Endothelial cell of umbilical vein (primary cell): ENCODE measurements at regions not wholly inside any gene's neighbourhood (a gene's known extent, or its start where the extent isn't known, plus 50 kb on each side); places are given as distances from the start of the nearest gene placed in this dataset.

Source experiments
- BruUV-seq: library from RNA; stranded (reverse); fragments of 400-500 nt; replicated peaks from 2 replicates; lab custom pipeline; 2021; lab: Mats Ljungman, UMichigan
- CTCF ChIA-PET: fragments of 300-600, 350-600 bp; sonication (Branson Sonifier 250); formaldehyde crosslinking; loops from one replicate; lab custom pipeline; 2021; ENCODE audit warnings: antibody characterized with exemption, inconsistent platforms; lab: Charles Lee
- POLR2A ChIA-PET: fragments of 300-600, 350-600 bp; sonication (Branson Sonifier 250); formaldehyde crosslinking; loops from one replicate; lab custom pipeline; 2021; ENCODE audit warnings: antibody characterized with exemption, inconsistent platforms; lab: Charles Lee
- DNase-seq: peaks from one replicate; pipeline ENCODE4 v3.0.0-alpha.2; 2011; ENCODE audit warnings: low read depth, low spot score
- FAIRE-seq: peaks from 2 replicates; lab custom pipeline; 2011; peaks lifted over from hg19 to GRCh38; lab: Jason Lieb, UNC
- H2AFZ ChIP-seq: 2 replicates; pipeline ENCODE4 v1.6.0; 2012; ENCODE audit warnings: low read depth, low read length, control low read depth, inconsistent platforms
- H3K27ac ChIP-seq: 2 replicates; pipeline ENCODE4 v1.5.1; 2011; ENCODE audit warnings: low read depth, mild to moderate bottlenecking, control low read depth, low read length, moderate library complexity; ENCODE audit not compliant: insufficient read depth
- H3K27me3 ChIP-seq, 2 experiments: 2 replicates each; pipeline versions ENCODE4 v1.6.0 to v1.6.1; 2011; ENCODE audit warnings: low read length in 2 of 2, mixed read lengths in 1 of 2; ENCODE audit not compliant: control insufficient read depth in 2 of 2, insufficient read depth in 2 of 2
- H3K36me3 ChIP-seq, 2 experiments: 2 replicates in 1 of 2; 3 replicates in 1 of 2; pipeline ENCODE4 v1.5.1; 2011; ENCODE audit warnings: low read length in 2 of 2, mild to moderate bottlenecking in 1 of 2, moderate library complexity in 1 of 2; ENCODE audit not compliant: control insufficient read depth in 2 of 2, insufficient read depth in 2 of 2; ENCODE audit errors: extremely low read depth in 1 of 2
- H3K4me1 ChIP-seq: 3 replicates; pipeline ENCODE4 v1.5.1; 2011; ENCODE audit warnings: mild to moderate bottlenecking, low read length; ENCODE audit not compliant: control insufficient read depth, insufficient read depth; ENCODE audit errors: extremely low read depth
- H3K4me2 ChIP-seq: 2 replicates; pipeline ENCODE4 v1.6.1; 2011; ENCODE audit warnings: low read length, control low read depth, mixed read lengths; ENCODE audit not compliant: insufficient read depth
- H3K4me3 ChIP-seq, 3 experiments: fragments of 200-600 bp in 1 of 3; sonication (generic), shearing (Covaris generic) in 1 of 3; replicated peaks in 1 of 3; 2 replicates each; pipeline ENCODE4 v1.5.1; 2011 to 2016; ENCODE audit warnings: control low read depth in 3 of 3, low read length in 3 of 3, mild to moderate bottlenecking in 2 of 3, inconsistent platforms in 1 of 3, low read depth in 1 of 3, moderate library complexity in 1 of 3; ENCODE audit not compliant: insufficient read depth in 1 of 3
- H3K79me2 ChIP-seq: 2 replicates; pipeline ENCODE4 v1.6.0; 2012; ENCODE audit warnings: low read length, inconsistent platforms; ENCODE audit not compliant: control insufficient read depth, insufficient read depth
- H3K9ac ChIP-seq: replicated peaks from 2 replicates; pipeline ENCODE3; 2011; ENCODE audit warnings: low read length, control low read depth; ENCODE audit not compliant: insufficient read depth; ENCODE audit errors: extremely low read depth
- H3K9me1 ChIP-seq: replicated peaks from 3 replicates; pipeline ENCODE4 v1.6.0; 2011; ENCODE audit warnings: mild to moderate bottlenecking, low read length; ENCODE audit not compliant: control insufficient read depth, insufficient read depth; ENCODE audit errors: extremely low read depth
- H3K9me3 ChIP-seq: replicated peaks from 2 replicates; pipeline ENCODE4 v1.5.1; 2012; ENCODE audit warnings: low read length, inconsistent platforms; ENCODE audit not compliant: control insufficient read depth, insufficient read depth
- H4K20me1 ChIP-seq: replicated peaks from 2 replicates; pipeline ENCODE3; 2011; ENCODE audit warnings: mild to moderate bottlenecking, low read length; ENCODE audit not compliant: control insufficient read depth, insufficient read depth; ENCODE audit errors: extremely low read depth
- EZH2 ChIP-seq: IDR thresholded peaks from 2 replicates; pipeline ENCODE4 v1.6.1; 2012; ENCODE audit warnings: borderline replicate concordance, low read depth, mild to moderate bottlenecking, moderate library complexity, low read length, inconsistent platforms; ENCODE audit not compliant: severe bottlenecking
- FOS ChIP-seq: IDR thresholded peaks from 2 replicates; pipeline ENCODE4 v1.6.1; 2011; ENCODE audit warnings: mild to moderate bottlenecking, low read length, moderate library complexity, borderline replicate concordance; ENCODE audit not compliant: insufficient read depth
- GATA2 ChIP-seq: IDR thresholded peaks from 2 replicates; pipeline ENCODE4 v1.7.0; 2011; ENCODE audit warnings: low read depth, mild to moderate bottlenecking, moderate library complexity, mixed read lengths, low read length; ENCODE audit not compliant: insufficient read length, insufficient read depth
- JUN ChIP-seq: IDR thresholded peaks from 2 replicates; pipeline ENCODE4 v1.6.1; 2011; ENCODE audit warnings: borderline replicate concordance, low read depth; ENCODE audit not compliant: insufficient read length, insufficient read depth
- MAX ChIP-seq: IDR thresholded peaks from 2 replicates; pipeline ENCODE4 v1.6.1; 2011; ENCODE audit not compliant: insufficient read depth, insufficient read length
- MYC ChIP-seq: IDR thresholded peaks from one replicate; pipeline ENCODE4 v1.6.1; 2011; ENCODE audit warnings: mild to moderate bottlenecking, low read depth, low read length
- POLR2A ChIP-seq: IDR thresholded peaks from 2 replicates; pipeline ENCODE4 v1.6.1; 2012; ENCODE audit warnings: low read depth, mild to moderate bottlenecking, control low read depth, low read length
- POLR2AphosphoS5 ChIP-seq: IDR thresholded peaks from 2 replicates; pipeline ENCODE4 v1.6.1; 2012; ENCODE audit warnings: low read depth, mild to moderate bottlenecking, control low read depth, low read length, moderate library complexity; ENCODE audit not compliant: insufficient read depth
- dilution Hi-C: fragments of 300-500 bp; cut with MboI; formaldehyde crosslinking; loops from one replicate; pipeline ENCODE4 v1.15.0; 2019; ENCODE audit warnings: low sequenced_read_pairs; ENCODE audit not compliant: extremely low pct_ligation_motif_present
- intact Hi-C: fragments of 100-400 bp; cut with micrococcal nuclease; formaldehyde crosslinking; loops from one replicate; pipeline ENCODE4 v1.10.0; 2022
- TF ChIP-seq, protein P1 (sequence below), 2 donors: IDR thresholded peaks; 1 replicate in 1 of 2; 2 replicates in 1 of 2; pipeline ENCODE4 v1.5.1; 2011; ENCODE audit warnings: low read length in 2 of 2, mild to moderate bottlenecking in 2 of 2, moderate library complexity in 2 of 2, control low read depth in 1 of 2, inconsistent platforms in 1 of 2, low read depth in 1 of 2; ENCODE audit not compliant: insufficient read depth in 1 of 2; ENCODE audit errors: extremely low read depth in 1 of 2

DNA sequence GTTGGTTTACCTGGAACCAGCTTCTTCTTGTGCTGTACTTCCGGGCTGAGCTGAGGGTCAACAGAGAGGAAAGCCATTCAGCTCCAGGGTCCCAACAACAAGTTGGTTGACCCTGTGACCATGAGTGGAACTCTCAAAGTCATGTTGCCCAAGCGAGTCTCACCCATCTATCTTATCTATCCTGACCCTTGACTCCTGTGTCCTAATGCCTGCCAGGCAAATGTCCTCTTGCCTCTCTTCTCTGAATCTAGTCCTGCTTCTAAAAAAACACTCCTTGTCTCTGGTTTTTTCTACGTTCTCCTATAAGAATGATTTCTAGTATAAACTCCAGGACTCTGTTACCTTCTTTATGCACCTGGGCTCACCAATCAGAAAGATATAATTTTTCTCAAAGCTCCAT lies 1547.6 kb downstream of the NLGN4Y start:
- intact Hi-C loops (no loop called here), dilution Hi-C loops (no loop called here)
- no peak for FAIRE-seq
- H3K4me2 ChIP-seq, result no peak overlapping the region
- no peak for DNase-seq
- H3K9ac ChIP-seq, result no peak overlapping the region
- H3K9me3 ChIP-seq, result no peaks in the 10 kb centered on the region
- CTCF ChIA-PET, result no interaction called here
- POLR2A ChIA-PET, result no interaction called here
- TF ChIP-seq EZH2, result no peak
- TF ChIP-seq, protein P1, sequence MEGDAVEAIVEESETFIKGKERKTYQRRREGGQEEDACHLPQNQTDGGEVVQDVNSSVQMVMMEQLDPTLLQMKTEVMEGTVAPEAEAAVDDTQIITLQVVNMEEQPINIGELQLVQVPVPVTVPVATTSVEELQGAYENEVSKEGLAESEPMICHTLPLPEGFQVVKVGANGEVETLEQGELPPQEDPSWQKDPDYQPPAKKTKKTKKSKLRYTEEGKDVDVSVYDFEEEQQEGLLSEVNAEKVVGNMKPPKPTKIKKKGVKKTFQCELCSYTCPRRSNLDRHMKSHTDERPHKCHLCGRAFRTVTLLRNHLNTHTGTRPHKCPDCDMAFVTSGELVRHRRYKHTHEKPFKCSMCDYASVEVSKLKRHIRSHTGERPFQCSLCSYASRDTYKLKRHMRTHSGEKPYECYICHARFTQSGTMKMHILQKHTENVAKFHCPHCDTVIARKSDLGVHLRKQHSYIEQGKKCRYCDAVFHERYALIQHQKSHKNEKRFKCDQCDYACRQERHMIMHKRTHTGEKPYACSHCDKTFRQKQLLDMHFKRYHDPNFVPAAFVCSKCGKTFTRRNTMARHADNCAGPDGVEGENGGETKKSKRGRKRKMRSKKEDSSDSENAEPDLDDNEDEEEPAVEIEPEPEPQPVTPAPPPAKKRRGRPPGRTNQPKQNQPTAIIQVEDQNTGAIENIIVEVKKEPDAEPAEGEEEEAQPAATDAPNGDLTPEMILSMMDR (IDR thresholded peaks at IDR 0.05; ENCODE audit: extremely low read depth in 1 of 2, insufficient read depth in 1 of 2, low read depth in 1 of 2, low read length in 2 of 2), result no peak
- TF ChIP-seq FOS, result no peak
- no peak for TF ChIP-seq MAX
- no peak for TF ChIP-seq JUN
- TF ChIP-seq POLR2AphosphoS5, result no peak
- no peak for TF ChIP-seq POLR2A
- TF ChIP-seq MYC, result no peak
- TF ChIP-seq GATA2, result no peak
- H3K9me1 ChIP-seq, result no peaks in the 10 kb centered on the region
- H2AFZ ChIP-seq, result no peak overlapping the region
- H3K4me3 ChIP-seq, result no peak overlapping the region
- H3K79me2 ChIP-seq, result no peaks in the 10 kb centered on the region
- no TSS peak for BruUV-seq
- no peaks in the 10 kb centered on the region for H3K36me3 ChIP-seq
- H4K20me1 ChIP-seq, result no peaks in the 10 kb centered on the region
- no peak overlapping the region for H3K27ac ChIP-seq
- H3K27me3 ChIP-seq, result no peaks in the 10 kb centered on the region
- no peaks in the 10 kb centered on the region for H3K4me1 ChIP-seq
